PFSK-1 (cell line): ENCODE measurements at regions not wholly inside any gene's neighbourhood (a gene's known extent, or its start where the extent isn't known, plus 50 kb on each side); places are given as distances from the start of the nearest gene placed in this dataset.

ENCODE experiments used
- FOXP2 ChIP-seq: optimal IDR thresholded peaks from 2 replicates; pipeline ENCODE3; 2011; ENCODE audit warnings: borderline replicate concordance, control low read depth, inconsistent platforms; ENCODE audit not compliant: insufficient read depth; ENCODE audit errors: extremely low read length, extremely low read depth
- POLR2AphosphoS5 ChIP-seq: IDR thresholded peaks from 2 replicates; pipeline ENCODE4 v1.6.1; 2012; ENCODE audit warnings: low read depth, mild to moderate bottlenecking, control low read depth, low read length, moderate library complexity
- SIN3A ChIP-seq: IDR thresholded peaks from 2 replicates; pipeline ENCODE4 v1.6.1; 2012; ENCODE audit warnings: mild to moderate bottlenecking, low read length, moderate library complexity, borderline replicate concordance; ENCODE audit not compliant: insufficient read depth
- TAF1 ChIP-seq: IDR thresholded peaks from 2 replicates; pipeline ENCODE4 v1.6.1; 2012; ENCODE audit warnings: low read length, control low read depth, borderline replicate concordance; ENCODE audit not compliant: insufficient read depth
- TF ChIP-seq, protein P1 (sequence below), 2 experiments: IDR thresholded peaks; 2 replicates each; pipeline versions ENCODE4 v1.6.1 to v1.8.0; 2011 to 2012; ENCODE audit warnings: low read depth in 2 of 2, low read length in 2 of 2, control low read depth in 1 of 2, inconsistent platforms in 1 of 2, mild to moderate bottlenecking in 1 of 2, moderate library complexity in 1 of 2; ENCODE audit not compliant: insufficient read depth in 1 of 2

DNA sequence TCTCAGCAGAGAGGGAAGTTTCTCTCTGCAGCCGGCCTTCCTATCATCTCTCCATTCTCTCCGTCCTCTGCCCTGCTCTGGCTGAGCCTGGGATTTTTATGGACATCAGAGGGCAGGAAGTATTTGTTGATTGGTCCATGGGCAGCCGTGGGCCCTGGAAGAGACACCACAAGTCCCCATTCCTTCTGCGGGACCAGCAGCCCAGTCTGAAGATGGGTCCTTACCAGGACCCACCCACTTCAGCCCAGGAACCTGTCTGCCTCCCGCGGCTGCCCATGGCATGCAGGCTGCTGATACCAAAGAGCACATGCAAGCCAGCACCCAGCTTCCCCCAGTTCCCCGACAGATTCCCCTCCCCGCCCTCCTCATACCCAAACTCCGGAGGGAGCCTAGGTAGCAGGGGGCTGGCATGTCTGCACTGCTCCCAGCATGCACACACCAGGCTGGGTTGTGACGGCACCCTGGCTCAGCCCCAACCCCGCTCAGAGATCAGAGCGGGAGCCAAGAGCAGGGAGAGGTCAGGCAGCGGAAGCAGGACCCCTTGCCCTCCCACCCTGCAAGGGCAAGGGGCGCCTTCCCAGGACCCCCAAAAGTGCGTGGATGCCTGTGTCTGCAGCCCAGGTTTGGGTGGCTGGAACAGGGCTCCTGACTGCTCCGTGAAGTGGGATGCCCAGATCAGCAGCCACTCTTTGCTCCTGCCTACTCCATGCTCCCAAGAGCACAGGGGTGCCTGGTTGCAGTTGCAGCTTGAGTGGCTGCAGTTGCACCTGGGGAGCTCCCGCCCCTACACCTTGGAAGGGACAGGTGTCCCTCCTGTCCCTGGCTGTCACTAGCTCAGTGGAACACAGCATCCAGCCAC is 538.6 kb upstream of the POT1 start:
- TF ChIP-seq SIN3A (no peak), FOXP2 (no peak)

GRCh38 chr7:125465527-125465926 is 535.9 kb upstream of the POT1 start:
- TF ChIP-seq SIN3A: no peak

DNA sequence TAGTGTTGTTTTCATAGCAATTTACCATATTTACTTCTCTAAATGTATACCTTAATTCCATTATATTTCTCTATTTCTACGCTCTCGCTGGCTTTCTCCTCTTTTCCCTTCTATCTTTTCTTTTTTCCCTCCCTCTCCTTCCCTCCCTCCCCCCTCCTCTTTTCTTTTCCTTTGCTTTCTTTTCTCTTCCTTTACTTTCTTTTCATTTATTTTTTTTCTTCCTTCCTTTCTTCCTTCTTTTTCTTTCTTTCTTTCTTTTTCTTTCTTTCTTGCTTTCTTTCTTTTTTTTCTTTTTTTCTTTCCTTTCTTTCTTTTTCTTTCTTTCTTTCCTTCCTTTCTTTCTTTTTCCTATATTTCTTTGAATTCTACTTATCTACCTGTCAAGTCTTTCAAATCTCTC is 533.0 kb upstream of the POT1 start:
- TF ChIP-seq TAF1 (no peak), SIN3A (no peak), POLR2AphosphoS5 (no peak), FOXP2 (no peak)
- TF ChIP-seq, protein P1, sequence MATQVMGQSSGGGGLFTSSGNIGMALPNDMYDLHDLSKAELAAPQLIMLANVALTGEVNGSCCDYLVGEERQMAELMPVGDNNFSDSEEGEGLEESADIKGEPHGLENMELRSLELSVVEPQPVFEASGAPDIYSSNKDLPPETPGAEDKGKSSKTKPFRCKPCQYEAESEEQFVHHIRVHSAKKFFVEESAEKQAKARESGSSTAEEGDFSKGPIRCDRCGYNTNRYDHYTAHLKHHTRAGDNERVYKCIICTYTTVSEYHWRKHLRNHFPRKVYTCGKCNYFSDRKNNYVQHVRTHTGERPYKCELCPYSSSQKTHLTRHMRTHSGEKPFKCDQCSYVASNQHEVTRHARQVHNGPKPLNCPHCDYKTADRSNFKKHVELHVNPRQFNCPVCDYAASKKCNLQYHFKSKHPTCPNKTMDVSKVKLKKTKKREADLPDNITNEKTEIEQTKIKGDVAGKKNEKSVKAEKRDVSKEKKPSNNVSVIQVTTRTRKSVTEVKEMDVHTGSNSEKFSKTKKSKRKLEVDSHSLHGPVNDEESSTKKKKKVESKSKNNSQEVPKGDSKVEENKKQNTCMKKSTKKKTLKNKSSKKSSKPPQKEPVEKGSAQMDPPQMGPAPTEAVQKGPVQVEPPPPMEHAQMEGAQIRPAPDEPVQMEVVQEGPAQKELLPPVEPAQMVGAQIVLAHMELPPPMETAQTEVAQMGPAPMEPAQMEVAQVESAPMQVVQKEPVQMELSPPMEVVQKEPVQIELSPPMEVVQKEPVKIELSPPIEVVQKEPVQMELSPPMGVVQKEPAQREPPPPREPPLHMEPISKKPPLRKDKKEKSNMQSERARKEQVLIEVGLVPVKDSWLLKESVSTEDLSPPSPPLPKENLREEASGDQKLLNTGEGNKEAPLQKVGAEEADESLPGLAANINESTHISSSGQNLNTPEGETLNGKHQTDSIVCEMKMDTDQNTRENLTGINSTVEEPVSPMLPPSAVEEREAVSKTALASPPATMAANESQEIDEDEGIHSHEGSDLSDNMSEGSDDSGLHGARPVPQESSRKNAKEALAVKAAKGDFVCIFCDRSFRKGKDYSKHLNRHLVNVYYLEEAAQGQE (IDR thresholded peaks at IDR 0.05; ENCODE audit: insufficient read depth in 1 of 2, low read depth in 2 of 2, low read length in 2 of 2): no peak

DNA sequence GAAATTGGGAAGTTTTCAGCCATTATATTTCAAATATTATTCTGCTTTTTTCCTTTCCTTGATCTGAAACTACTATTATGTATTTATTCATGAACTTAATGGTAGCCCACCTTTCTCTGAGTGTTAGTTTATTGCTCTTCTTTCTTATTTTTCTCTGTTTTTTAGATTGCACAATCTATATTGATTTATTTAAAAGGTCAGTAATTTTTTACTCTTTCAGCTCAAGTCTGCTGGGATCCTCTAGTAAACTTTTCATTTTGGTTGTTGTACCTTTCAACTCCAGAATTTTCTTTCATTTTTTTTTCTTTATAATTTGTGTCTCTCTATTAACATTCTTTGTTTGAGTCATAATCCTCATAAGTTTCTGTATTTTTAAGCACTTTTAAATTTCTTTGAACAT is 529.4 kb upstream of the POT1 start:
- TF ChIP-seq, protein P1 (IDR thresholded peaks at IDR 0.05; ENCODE audit: insufficient read depth in 1 of 2, low read depth in 2 of 2, low read length in 2 of 2): no peak
- TF ChIP-seq SIN3A (no peak), POLR2AphosphoS5 (no peak), TAF1 (no peak), FOXP2 (no peak)

DNA sequence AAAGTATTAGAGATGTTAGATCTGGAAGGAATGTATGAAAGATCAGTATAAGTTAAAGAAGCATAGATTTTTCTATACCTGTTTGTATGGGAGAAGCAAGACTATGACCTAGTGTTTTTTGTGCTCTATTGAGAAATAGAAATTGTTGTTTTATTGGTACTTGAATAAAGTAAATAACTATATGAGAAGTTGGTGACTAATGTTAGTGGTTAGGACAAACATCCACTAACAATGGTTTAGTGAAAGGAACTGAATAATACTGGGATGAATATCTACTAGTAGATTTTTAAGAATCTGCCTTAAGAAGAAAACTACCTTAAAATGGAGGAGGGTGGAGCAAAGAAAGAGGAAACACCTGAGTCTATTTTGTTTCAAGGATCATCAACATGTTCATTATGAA is 521.1 kb upstream of the POT1 start:
- TF ChIP-seq SIN3A: no peak
- no peak for TF ChIP-seq FOXP2

DNA sequence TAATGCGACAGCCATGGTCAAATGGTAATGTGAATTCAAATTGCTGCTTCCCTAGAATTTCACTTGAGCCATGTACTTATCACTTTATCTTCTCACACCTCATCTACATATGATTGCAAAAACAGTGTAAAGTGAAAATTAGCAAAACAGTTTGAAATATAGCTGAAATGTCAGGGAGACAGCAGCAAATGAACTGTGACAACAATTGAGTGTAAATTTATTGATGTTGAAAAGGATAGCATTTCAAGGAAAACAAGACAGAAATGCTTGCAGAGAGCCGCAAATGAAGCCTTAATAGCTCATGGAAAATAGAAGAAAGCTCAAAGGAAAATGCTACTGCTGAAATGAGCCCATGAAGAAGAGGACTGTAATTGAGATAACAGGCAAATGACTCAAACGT is 516.2 kb upstream of the POT1 start:
- no peak for TF ChIP-seq SIN3A
- no peak for TF ChIP-seq TAF1
- TF ChIP-seq POLR2AphosphoS5: no peak
- TF ChIP-seq, protein P1 (IDR thresholded peaks at IDR 0.05; ENCODE audit: insufficient read depth in 1 of 2, low read depth in 2 of 2, low read length in 2 of 2): no peak
- no peak for TF ChIP-seq FOXP2

DNA sequence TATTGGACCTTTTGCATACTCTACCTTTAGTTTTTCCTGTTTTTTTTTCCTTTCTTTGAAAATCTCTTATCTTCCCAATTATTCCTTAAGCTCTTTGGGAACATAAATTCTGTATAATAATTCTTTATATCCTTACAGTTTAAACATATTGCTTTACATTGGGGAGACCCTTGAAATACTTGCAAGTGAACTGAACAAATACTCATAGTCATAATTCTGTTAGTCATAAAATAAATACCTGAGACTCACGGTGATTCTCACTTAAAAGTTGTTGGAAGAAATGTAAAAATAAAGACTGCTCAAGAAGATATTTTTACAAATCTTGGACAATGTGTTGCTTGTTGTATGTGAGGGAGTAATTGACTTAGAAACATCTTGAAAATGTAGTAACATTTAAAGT is 515.2 kb upstream of the POT1 start:
- TF ChIP-seq, protein P1 (IDR thresholded peaks at IDR 0.05; ENCODE audit: insufficient read depth in 1 of 2, low read depth in 2 of 2, low read length in 2 of 2): no peak
- TF ChIP-seq SIN3A (no peak), TAF1 (no peak)
